MM.1S (cell line): ENCODE measurements at regions not wholly inside any gene's neighbourhood (a gene's known extent, or its start where the extent isn't known, plus 50 kb on each side); places are given as distances from the start of the nearest gene placed in this dataset.

ENCODE experiments used
- CTCF ChIP-seq: fragments of 300-600 bp; sonication (generic); IDR thresholded peaks from 2 replicates; pipeline ENCODE4 v1.5.1; 2016; ENCODE audit warnings: antibody characterized with exemption, low read length, mixed read lengths
- EZH2phosphoT487 ChIP-seq: fragments of 300-600 bp; sonication (generic); IDR thresholded peaks from 2 replicates; pipeline ENCODE4 v1.6.1; 2018; ENCODE audit warnings: antibody characterized with exemption, low read length

DNA sequence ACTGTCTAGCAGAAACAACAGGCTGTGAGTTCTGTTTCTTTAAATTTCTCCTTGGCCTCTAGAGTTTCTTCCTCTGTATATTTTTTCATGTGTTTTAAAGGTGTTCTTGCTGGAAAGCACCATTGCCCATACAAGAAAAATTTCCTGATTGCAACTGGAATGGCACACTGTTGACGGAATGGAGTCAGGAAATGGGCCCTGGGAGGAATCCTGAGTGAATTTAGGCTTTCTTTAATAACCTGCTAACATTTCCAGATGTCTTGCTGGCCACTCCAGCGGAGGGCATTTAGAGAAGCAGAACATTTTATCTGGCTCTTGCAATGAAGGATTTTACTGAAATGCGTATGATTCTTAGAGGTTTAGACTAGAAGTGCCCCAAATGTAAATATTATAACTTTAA lies 736.3 kb downstream of the TAF11L14 start:
- TF ChIP-seq EZH2phosphoT487: no peak
- TF ChIP-seq CTCF: no peak
